GM12878 (cell line): ENCODE measurements at regions not wholly inside any gene's neighbourhood (a gene's known extent, or its start where the extent isn't known, plus 50 kb on each side); places are given as distances from the start of the nearest gene placed in this dataset.

ENCODE experiments used
- ATAC-seq: fragments of 200-7000 bp; cut with Tn5 transposase; 3 replicates; pipeline ENCODE4 v1.9.1; 2020; ENCODE audit warnings: mild to moderate bottlenecking, moderate library complexity
- BruUV-seq: library from RNA; stranded (reverse); fragments of 400-500 nt; replicated peaks from 2 replicates; lab custom pipeline; 2021; lab: Mats Ljungman, UMichigan
- CTCF ChIA-PET: fragments of 300-600 bp; sonication (Branson Sonifier 250); formaldehyde crosslinking; extraction: SDS; loops from one replicate; lab custom pipeline; 2021; ENCODE audit warnings: inconsistent platforms; lab: Yijun Ruan, JAX
- POLR2A ChIA-PET: fragments of 350-600 bp; formaldehyde crosslinking; extraction: SDS; loops from one replicate; lab custom pipeline; 2021; ENCODE audit warnings: inconsistent platforms; lab: Charles Lee
- RAD21 ChIA-PET: fragments of 300-600 bp; sonication (Branson Sonifier 250); formaldehyde crosslinking; loops from one replicate; lab custom pipeline; 2023; ENCODE audit warnings: antibody characterized with exemption; ENCODE audit not compliant: unreplicated experiment; lab: Charles Lee
- SMC1A ChIA-PET: fragments of 300-600 bp; sonication (Branson Sonifier 250); formaldehyde crosslinking; loops from one replicate; lab custom pipeline; 2023; ENCODE audit not compliant: unreplicated experiment, uncharacterized antibody; lab: Charles Lee
- DNase-seq: peaks from one replicate; pipeline ENCODE4 v3.0.0-alpha.2; 2011; ENCODE audit warnings: low read depth, low spot score
- FAIRE-seq: peaks from 3 replicates; lab custom pipeline; 2011; peaks lifted over from hg19 to GRCh38; lab: Jason Lieb, UNC
- H2AFZ ChIP-seq: 2 replicates; pipeline ENCODE4 v1.6.0; 2011; ENCODE audit warnings: low read depth, low read length, control low read depth; ENCODE audit not compliant: control insufficient read depth
- H3K27ac ChIP-seq: 2 replicates; pipeline ENCODE4 v1.5.1; 2011; ENCODE audit warnings: control low read depth; ENCODE audit not compliant: control insufficient read depth, insufficient read depth
- H3K27me3 ChIP-seq, 2 experiments: replicated peaks in 1 of 2; 2 replicates each; pipeline versions ENCODE4 v1.6.0 to v1.6.1; 2011; ENCODE audit warnings: low read length in 1 of 2; ENCODE audit not compliant: control insufficient read depth in 2 of 2, insufficient read depth in 2 of 2
- H3K36me3 ChIP-seq, 2 experiments: 2 replicates each; pipeline ENCODE4 v1.5.1; 2011; ENCODE audit warnings: low read length in 1 of 2; ENCODE audit not compliant: control insufficient read depth in 2 of 2, insufficient read depth in 2 of 2
- H3K4me1 ChIP-seq: 2 replicates; pipeline ENCODE4 v1.6.1; 2011; ENCODE audit warnings: mild to moderate bottlenecking, low read length, moderate library complexity, mixed read lengths; ENCODE audit not compliant: control insufficient read depth, insufficient read depth
- H3K4me2 ChIP-seq: 2 replicates; pipeline ENCODE4 v1.6.0; 2011; ENCODE audit warnings: control low read depth; ENCODE audit not compliant: control insufficient read depth, insufficient read depth
- H3K4me3 ChIP-seq: fragments of 200-600 bp; sonication (generic); 2 replicates; pipeline ENCODE4 v1.5.1; 2016
- H3K79me2 ChIP-seq: 2 replicates; pipeline ENCODE4 v1.6.0; 2011; ENCODE audit warnings: low read length; ENCODE audit not compliant: control insufficient read depth, insufficient read depth
- H3K9ac ChIP-seq: 2 replicates; pipeline ENCODE4 v1.8.0; 2011; ENCODE audit warnings: low read length, control low read depth, mixed read lengths; ENCODE audit not compliant: control insufficient read depth, insufficient read depth
- H3K9me3 ChIP-seq: replicated peaks from 3 replicates; pipeline ENCODE4 v1.5.1; 2011; ENCODE audit warnings: mild to moderate bottlenecking, low read length; ENCODE audit not compliant: control insufficient read depth, insufficient read depth
- H4K20me1 ChIP-seq: 2 replicates; pipeline ENCODE4 v1.6.0; 2011; ENCODE audit not compliant: control insufficient read depth, insufficient read depth
- CBX3 ChIP-seq: fragments of 200-600 bp; sonication (generic); IDR thresholded peaks from 2 replicates; pipeline ENCODE4 v1.6.1; 2016; ENCODE audit warnings: low read depth, borderline replicate concordance
- CHD1 ChIP-seq: IDR thresholded peaks from 2 replicates; pipeline ENCODE4 v1.6.1; 2012; ENCODE audit warnings: low read depth, low read length, improper control_type of control experiment
- IRF3 ChIP-seq: fragments of 450-650 bp; IDR thresholded peaks from 2 replicates; pipeline ENCODE4 v1.6.1; 2014; ENCODE audit warnings: mild to moderate bottlenecking
- IRF5 ChIP-seq: fragments of 450-650 bp; IDR thresholded peaks from 2 replicates; pipeline ENCODE4 v1.6.1; 2017; ENCODE audit warnings: borderline replicate concordance
- MTA3 ChIP-seq: IDR thresholded peaks from 2 replicates; pipeline ENCODE4 v1.6.1; 2012; ENCODE audit warnings: low read length, inconsistent platforms, borderline replicate concordance
- PBX3 ChIP-seq: IDR thresholded peaks from 2 replicates; pipeline ENCODE4 v1.6.1; 2011; ENCODE audit warnings: mild to moderate bottlenecking, low read depth, low read length, moderate library complexity; ENCODE audit not compliant: insufficient replicate concordance
- SKIL ChIP-seq: fragments of 450-650 bp; IDR thresholded peaks from 2 replicates; pipeline ENCODE4 v1.6.1; 2017; ENCODE audit warnings: mild to moderate bottlenecking, low read depth, inconsistent platforms; ENCODE audit not compliant: poor library complexity, severe bottlenecking
- SRF ChIP-seq, 2 experiments: IDR thresholded peaks; 2 replicates each; pipeline ENCODE4 v1.6.1; 2011; ENCODE audit warnings: low read depth in 2 of 2, low read length in 2 of 2, mild to moderate bottlenecking in 1 of 2, moderate library complexity in 1 of 2
- STAT1 ChIP-seq: fragments of 450-650 bp; conservative IDR thresholded peaks from 2 replicates; pipeline ENCODE4 v1.6.1; 2014; ENCODE audit warnings: antibody characterized with exemption, mild to moderate bottlenecking
- STAT3 ChIP-seq: IDR thresholded peaks from 2 replicates; pipeline ENCODE4 v1.6.1; 2011; ENCODE audit warnings: low read depth, low read length, improper control_type of control experiment
- TCF7 ChIP-seq: IDR thresholded peaks from 2 replicates; pipeline ENCODE4 v1.6.1; 2014; ENCODE audit warnings: antibody characterized with exemption, borderline replicate concordance
- ZBTB40 ChIP-seq: fragments of 450-650 bp; IDR thresholded peaks from 2 replicates; pipeline ENCODE4 v1.6.1; 2016; ENCODE audit warnings: mild to moderate bottlenecking, moderate library complexity, borderline replicate concordance
- ZNF384 ChIP-seq: IDR thresholded peaks from 2 replicates; pipeline ENCODE4 v1.6.1; 2012; ENCODE audit warnings: low read depth, mild to moderate bottlenecking, low read length, improper control_type of control experiment, borderline replicate concordance
- WGBS: methylation state at CpG from one replicate; pipeline ENCODE4 v1.1.6; 2016; ENCODE audit warnings: low lambda C conversion rate; ENCODE audit not compliant: insufficient replicate concordance, insufficient coverage; ENCODE audit errors: missing lambda C conversion rate; 5-methylcytosine and 5-hydroxymethylcytosine counted together
- in situ Hi-C: fragments of 300-500 bp; cut with MboI; formaldehyde crosslinking; loops from 9 replicates; pipeline ENCODE4 v1.14.3; 2018; ENCODE audit warnings: mixed read lengths
- intact Hi-C: fragments of 100-400 bp; cut with micrococcal nuclease; formaldehyde crosslinking; loops from one replicate; pipeline ENCODE4 v1.14.2; 2022; ENCODE audit not compliant: unreplicated experiment

GRCh38 chr5:104171958-104172690, 609.5 kb upstream of the NUDT12 start:
- RAD21 ChIA-PET = no interaction called here
- WGBS = 45% methylated on average over 3 of the region's 3 CpGs
- TF ChIP-seq STAT1 (no peak), ZNF384 (no peak), TCF7 (no peak), MTA3 (no peak), ZBTB40 (no peak), SKIL (no peak), CBX3 (no peak), PBX3 (no peak), IRF5 (no peak), IRF3 (no peak), STAT3 (no peak), CHD1 (no peak), SRF (IDR thresholded peaks at IDR 0.05; ENCODE audit: low read depth in 2 of 2, low read length in 2 of 2) (no peak)

More at GRCh38 chr5:104171958-104172690, 609.5 kb upstream of the NUDT12 start:
- FAIRE-seq (no peak), ATAC-seq (no peak), DNase-seq (no peak)
- SMC1A ChIA-PET = interaction anchor here (0.8 to 1.2 kb wide), 5 partner anchors 10 to 365 kb away, joined by 3 to 4 read pairs (median 3); no protein-coding TSS in a partner anchor
- Histone ChIP-seq H3K27ac (no peak overlapping the region), H3K27me3 (no peaks in the 10 kb centered on the region), H3K4me3 (no peak overlapping the region), H2AFZ (no peak overlapping the region), H3K79me2 (no peaks in the 10 kb centered on the region), H3K4me1 (no peaks in the 10 kb centered on the region), H3K4me2 (no peak overlapping the region), H3K9me3 (no peaks in the 10 kb centered on the region), H3K9ac (no peak overlapping the region), H4K20me1 (no peaks in the 10 kb centered on the region), H3K36me3 (no peaks in the 10 kb centered on the region)
- POLR2A ChIA-PET = no interaction called here
- CTCF ChIA-PET = no interaction called here
- in situ Hi-C loops (no loop called here), intact Hi-C loops (no loop called here)
- no TSS peak for BruUV-seq
